ENCODE measurements at regions not wholly inside any gene's neighbourhood (a gene's known extent, or its start where the extent isn't known, plus 50 kb on each side); places are given as distances from the start of the nearest gene placed in this dataset.
"Not testable (repeated sequence)": the region's sequence is repeated elsewhere in the genome, so short reads cannot be mapped to it uniquely, and the experiment has no call there.

GRCh38 chr13:81393110-81393509, 1052.2 kb upstream of the SPRY2 start:
- DNase-seq (ENCODE audit: low read depth) = no peak

GRCh38 chr13:81388400-81388799, 1047.5 kb upstream of the SPRY2 start:
- no peak for DNase-seq (ENCODE audit: low read depth)

DNA sequence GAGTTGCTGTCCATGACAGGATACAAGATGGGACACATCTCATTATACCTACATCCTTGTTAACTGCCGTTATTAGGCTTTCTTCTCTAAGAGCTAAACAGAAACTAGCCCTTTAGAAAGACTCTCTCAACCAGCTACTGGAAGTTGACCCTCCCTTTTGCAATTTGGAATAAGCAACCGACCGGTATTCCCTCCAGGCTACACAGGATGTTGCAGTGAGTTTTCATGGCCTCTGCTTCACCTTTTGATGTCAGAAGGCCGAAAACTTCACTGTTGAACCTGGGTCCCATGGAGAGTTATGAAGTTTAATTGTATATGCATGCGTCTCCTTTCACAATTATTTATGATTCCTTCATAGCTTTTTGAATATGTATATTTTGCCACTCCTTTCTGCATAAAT, 1042.5 kb upstream of the SPRY2 start:
- DNase-seq (ENCODE audit: low read depth) = no peak

DNA sequence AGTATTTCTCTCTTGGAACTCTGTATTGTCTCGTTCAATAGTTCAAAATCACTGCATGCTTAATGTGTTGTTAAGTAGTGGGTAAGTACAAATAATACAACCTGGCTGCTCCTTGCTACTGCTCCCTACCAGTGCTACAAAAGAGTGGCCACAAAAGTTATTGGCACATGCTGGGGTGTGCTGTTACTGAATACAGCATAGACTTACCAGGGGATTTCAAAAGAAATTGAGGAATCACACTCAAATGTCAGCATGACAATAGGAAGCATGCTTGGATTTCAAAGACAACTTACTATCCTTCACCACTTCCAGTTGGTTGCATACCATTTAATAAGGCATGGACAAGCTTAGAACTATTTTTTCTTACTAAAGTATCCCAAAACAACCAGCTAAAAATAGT, 1041.3 kb upstream of the SPRY2 start:
- DNase-seq (ENCODE audit: low read depth) = no peak

DNA sequence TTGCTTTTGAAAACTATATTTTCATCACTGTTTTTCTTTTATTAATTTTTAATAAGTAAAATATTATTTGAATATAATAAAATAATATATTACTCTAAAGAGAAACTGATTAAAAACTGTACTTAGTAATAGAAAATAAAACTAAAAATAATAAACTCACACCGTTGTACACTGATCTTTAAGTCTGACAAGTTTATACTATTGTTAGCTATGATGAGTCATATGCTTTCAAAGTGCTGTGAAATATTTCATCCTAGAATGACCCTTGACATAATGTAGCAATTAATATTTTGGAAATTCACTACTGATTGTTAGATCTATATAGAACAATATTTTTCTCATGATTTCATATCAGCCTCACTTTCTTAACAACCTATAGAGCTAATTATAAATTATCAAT, 1040.6 kb upstream of the SPRY2 start:
- DNase-seq (ENCODE audit: low read depth) = no peak

DNA sequence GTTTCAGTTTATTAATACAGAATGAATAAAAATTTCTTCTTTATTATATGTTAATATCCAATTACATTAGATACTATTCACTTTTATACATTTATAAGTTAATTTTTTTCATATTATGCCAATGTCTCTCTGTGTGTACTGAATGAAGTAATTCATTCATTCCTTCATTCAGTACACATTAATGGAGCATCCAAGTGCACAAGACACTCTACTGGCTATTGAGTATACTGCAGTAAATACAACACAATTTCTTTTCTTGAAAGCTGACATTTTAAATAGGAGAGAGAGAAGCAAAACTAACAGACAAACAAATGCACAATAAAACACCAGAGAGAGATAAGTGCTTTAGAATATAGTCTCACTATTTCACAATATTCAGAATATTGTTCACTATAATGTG, 1038.3 kb upstream of the SPRY2 start:
- DNase-seq (ENCODE audit: low read depth) = no peak

- DNase-seq (ENCODE audit: low read depth) = no peak
These were observed 1037.0 kb upstream of the SPRY2 start for GRCh38 chr13:81377921-81378320.

- DNase-seq (ENCODE audit: low read depth) = no peak
These were observed 1034.8 kb upstream of the SPRY2 start for GRCh38 chr13:81375709-81376108.

DNA sequence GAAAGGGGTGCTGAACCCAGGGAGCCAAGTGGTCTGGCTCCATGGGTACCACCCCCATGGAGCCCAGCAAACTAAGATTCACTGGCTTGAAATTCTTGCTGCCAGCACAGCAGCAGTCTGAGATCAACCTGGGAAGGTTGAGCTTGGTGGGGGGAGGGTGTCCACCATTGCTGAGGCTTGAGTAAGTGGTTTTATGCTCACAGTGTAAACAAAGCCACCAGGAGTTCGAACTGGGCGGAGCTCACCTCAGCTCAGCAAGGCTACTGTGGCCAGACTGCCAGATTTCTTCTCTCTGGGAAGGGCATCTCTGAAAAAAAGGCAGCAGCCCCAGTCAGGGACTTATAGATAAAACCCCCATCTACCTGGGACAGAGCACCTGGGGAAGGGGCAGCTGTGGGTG, 1021.8 kb upstream of the SPRY2 start:
- DNase-seq (ENCODE audit: low read depth) = not testable (repeated sequence)

DNA sequence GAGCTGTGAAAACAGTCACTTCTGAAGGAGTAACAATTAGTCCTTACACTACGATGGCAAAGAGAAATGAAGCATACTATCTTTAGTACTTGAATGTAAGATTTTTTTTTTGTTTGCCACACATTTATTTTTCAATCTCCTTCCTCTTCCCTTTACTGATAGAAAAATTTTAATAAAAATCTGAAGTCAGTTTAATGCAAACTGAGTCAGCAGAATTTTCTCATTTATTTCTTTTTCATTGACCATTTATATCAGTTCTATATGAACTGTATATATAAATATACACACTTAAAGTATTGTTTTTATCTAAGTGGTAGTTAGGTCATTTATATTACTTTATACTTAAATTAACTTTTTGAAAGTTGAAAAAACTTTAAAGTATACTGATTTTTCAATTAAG, 1009.1 kb upstream of the SPRY2 start:
- DNase-seq (ENCODE audit: low read depth) = no peak

DNA sequence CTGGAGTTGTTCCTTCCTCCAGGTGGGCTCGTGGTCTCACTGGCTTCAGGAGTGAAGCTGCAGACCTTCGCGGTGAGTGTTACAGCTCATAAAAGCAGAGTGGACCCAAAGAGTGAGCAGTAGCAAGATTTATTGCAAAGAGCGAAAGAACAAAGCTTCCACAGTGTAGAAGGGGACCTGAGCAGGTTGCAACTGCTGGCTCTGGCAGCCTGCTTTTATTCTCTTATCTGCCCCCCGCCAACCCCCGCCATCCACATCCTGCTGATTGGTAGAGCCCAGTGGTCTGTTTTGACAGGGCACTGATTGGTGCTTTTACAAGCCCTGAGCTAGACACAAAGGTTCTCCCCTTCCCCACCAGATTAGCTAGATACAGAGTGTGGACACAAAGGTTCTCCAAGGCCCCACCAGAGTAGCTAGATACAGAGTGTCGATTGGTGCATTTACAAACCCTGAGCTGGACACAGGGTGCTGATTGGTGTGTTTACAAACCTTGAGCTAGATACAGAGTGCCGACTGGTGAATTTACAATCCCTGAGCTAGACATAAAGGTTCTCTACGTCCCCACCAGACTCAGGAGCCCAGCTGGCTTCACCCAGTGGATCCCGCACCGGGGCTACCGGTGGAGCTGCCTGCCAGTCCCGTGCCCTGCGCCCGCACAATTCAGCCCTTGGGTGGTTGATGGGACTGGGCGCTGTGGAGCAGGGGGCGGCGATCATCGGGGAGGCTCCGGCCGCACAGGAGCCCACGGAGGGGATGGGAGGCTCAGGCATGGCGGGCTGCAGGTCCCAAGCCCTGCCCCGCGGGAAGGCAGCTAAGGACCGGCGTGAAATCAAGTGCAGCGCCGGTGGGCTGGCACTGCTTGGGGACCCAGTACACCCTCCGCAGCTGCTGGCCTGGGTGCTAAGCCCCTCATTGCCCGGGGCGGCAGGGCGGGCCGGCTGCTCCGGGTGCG, 999.5 kb upstream of the SPRY2 start:
- peak; percentile 4 for DNase-seq (ENCODE audit: low read depth)

GRCh38 chr13:81339666-81340065, 998.7 kb upstream of the SPRY2 start:
- peak; percentile 43 for DNase-seq (ENCODE audit: low read depth)

- no peak for DNase-seq (ENCODE audit: low read depth)
These were observed 993.6 kb upstream of the SPRY2 start for GRCh38 chr13:81334481-81334880.

DNA sequence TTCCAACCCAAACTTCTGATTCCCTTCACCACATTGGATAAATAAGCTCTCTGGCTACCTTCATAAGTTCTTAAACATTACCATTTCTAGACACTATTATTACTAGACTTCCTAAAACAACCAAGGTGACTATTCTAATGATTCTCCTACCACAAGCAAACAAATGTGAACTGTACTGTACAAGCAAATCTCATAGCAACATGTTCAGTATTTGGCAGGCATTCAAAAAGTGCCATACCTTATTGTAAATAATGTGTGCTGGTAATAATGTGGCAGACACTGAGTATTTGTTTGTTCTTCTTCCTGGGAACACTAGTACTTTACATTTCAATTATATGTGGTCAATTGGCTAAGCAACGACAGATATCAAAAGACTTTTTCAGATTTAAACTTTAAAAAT, 986.0 kb upstream of the SPRY2 start:
- DNase-seq (ENCODE audit: low read depth) = no peak

DNA sequence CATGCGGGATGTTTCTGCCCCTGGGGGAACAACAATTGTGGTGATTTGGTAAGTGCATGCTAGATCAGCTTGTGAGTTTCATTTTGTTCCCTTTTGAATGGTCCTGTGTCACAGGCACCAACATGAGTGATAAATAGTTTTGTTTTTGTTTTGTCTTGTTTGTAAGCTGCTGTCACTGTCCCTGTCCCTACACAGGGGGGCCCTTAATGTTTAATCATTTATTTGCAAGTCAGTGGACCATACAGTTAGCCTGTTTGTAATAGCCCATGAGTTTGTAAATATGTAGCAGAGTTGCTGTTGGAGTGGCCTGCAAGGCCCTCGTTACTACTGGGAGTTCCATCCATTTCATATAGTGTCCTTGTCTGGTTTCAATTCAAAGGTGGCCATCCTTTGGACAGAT, 979.6 kb upstream of the SPRY2 start:
- DNase-seq (ENCODE audit: low read depth) = no peak

DNA sequence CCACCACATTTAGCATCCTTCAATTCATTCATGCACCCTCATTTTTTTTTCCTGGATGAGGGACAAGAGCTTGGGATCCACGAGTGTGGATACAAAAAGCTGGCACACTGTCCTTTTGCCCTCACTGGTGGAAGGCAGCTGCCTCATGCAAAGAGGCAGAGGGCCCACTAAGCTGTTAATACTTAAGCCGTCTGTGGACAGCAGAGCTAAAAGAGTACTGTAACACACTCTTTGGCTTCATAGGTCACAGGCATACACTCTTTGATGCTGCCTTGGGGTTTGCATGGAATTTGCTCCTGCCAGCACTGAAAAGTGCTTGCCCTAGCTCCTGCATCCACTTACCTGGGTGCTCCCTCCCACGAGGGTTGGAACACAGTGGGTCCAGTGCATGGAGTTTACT, 978.4 kb upstream of the SPRY2 start:
- no peak for DNase-seq (ENCODE audit: low read depth)

DNA sequence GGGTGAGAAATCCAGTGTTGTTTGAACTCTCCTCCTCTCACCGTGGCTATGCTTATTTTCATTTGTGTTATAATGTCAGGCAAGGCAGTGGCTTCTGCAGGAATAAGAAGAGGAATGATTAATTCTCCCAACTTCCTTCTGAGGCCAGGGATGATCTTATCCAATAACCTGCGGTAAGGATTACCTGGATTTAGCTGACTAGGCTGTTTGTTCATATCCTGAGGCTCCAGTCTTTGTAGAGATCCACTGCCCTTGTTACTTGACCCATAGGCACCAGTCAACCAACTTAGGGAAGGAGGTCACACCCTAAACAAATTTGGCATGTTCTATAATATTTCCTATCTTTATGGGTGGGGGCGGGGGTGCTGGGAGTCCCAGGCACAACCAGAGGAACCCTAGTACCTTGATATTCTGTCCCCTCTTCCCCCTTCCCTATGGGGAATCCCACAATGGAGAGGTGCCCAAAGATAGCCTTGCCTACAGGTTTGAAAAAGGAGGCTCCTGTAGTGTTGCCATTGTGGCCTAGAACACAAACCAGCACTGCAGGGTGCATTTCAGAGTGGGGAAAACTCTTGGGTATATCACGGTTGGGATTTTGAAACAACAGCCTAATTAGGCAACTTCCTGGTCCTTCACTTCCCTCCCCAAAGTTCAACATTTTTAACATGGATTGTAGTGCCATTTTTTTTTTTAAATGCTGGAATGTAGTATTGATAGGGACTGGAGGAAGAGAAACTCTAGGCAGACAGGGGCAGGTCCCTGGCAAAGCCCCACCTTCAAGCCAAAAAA, 977.5 kb upstream of the SPRY2 start:
- no peak for DNase-seq (ENCODE audit: low read depth)

DNA sequence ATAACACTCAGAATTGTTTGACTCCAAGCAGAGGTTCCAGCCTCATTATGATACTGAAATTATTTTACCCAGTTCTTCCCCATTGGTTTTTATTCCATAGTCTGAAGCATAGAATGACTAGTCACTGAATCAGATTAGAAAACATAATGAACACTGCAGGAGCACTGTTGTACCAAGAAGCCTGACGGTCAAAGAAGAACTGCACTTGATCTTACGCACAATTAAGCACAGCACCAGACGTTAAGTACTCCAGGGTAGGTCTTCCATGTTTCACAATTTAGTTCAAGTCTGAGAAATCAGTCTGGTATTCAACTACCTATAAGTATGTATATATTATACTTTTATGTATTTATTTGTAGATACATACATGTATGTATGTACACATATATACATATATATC, 973.5 kb upstream of the SPRY2 start:
- no peak for DNase-seq (ENCODE audit: low read depth)

- DNase-seq (ENCODE audit: low read depth) = no peak
These were observed 965.0 kb upstream of the SPRY2 start for GRCh38 chr13:81305928-81306327.

GRCh38 chr13:81304121-81304659, 963.3 kb upstream of the SPRY2 start:
- no peak for DNase-seq (ENCODE audit: low read depth)

GRCh38 chr13:81302677-81303076, 961.8 kb upstream of the SPRY2 start:
- DNase-seq (ENCODE audit: low read depth) = no peak

GRCh38 chr13:81302125-81302524, 961.2 kb upstream of the SPRY2 start:
- DNase-seq (ENCODE audit: low read depth) = no peak

- DNase-seq (ENCODE audit: low read depth) = no peak
These were observed 954.3 kb upstream of the SPRY2 start for GRCh38 chr13:81295177-81295576.
